Muscle layer of duodenum (tissue), 2 donors: ENCODE measurements at regions not wholly inside any gene's neighbourhood (a gene's known extent, or its start where the extent isn't known, plus 50 kb on each side); places are given as distances from the start of the nearest gene placed in this dataset.

ENCODE experiments used
- H3K27ac ChIP-seq: one replicate; pipeline ENCODE4 v1.7.0; 2013; ENCODE audit warnings: mild to moderate bottlenecking, low read length
- H3K27me3 ChIP-seq: one replicate; pipeline ENCODE4 v1.7.0; 2013; ENCODE audit warnings: low read depth, mild to moderate bottlenecking, control low read depth, low read length
- H3K36me3 ChIP-seq, 2 donors: one replicate each; pipeline ENCODE4 v1.7.0; 2013; ENCODE audit warnings: low read length in 2 of 2, control low read depth in 1 of 2, mild to moderate bottlenecking in 1 of 2; ENCODE audit not compliant: insufficient read depth in 2 of 2, control insufficient read depth in 1 of 2
- H3K4me1 ChIP-seq, 2 donors: one replicate each; pipeline ENCODE4 v1.7.0; 2013; ENCODE audit warnings: low read length in 2 of 2, mild to moderate bottlenecking in 2 of 2, control low read depth in 1 of 2, moderate library complexity in 1 of 2; ENCODE audit not compliant: insufficient read depth in 2 of 2, control insufficient read depth in 1 of 2
- H3K4me3 ChIP-seq, 2 donors: one replicate each; pipeline ENCODE4 v1.7.0; 2013; ENCODE audit warnings: low read length in 2 of 2, low read depth in 1 of 2, mild to moderate bottlenecking in 1 of 2
- H3K9me3 ChIP-seq, 2 donors: one replicate each; pipeline ENCODE4 v1.7.0; 2013; ENCODE audit warnings: low read length in 2 of 2, control low read depth in 1 of 2, mild to moderate bottlenecking in 1 of 2; ENCODE audit not compliant: control insufficient read depth in 1 of 2
- donor health status: healthy.

- Histone ChIP-seq H3K27ac (peak overlapping the region; percentile 64), H3K9me3 (no peaks in the 10 kb centered on the region), H3K4me1 (no peaks in the 10 kb centered on the region), H3K27me3 (no peaks in the 10 kb centered on the region), H3K36me3 (no peaks in the 10 kb centered on the region), H3K4me3 (peak overlapping the region; percentile 23 to 45)
These were observed 126.8 kb upstream of the PSMD7 start for GRCh38 chr16:74169687-74170376.

- no peaks in the 10 kb centered on the region for H3K9me3 ChIP-seq
- H3K4me1 ChIP-seq, result no peaks in the 10 kb centered on the region
- no peak overlapping the region for H3K27ac ChIP-seq
- no peak overlapping the region for H3K4me3 ChIP-seq
- no peaks in the 10 kb centered on the region for H3K27me3 ChIP-seq
- no peaks in the 10 kb centered on the region for H3K36me3 ChIP-seq
These were observed 127.5 kb upstream of the PSMD7 start for GRCh38 chr16:74169066-74169465.

- no peak overlapping the region for H3K4me3 ChIP-seq
- no peaks in the 10 kb centered on the region for H3K9me3 ChIP-seq
- H3K27me3 ChIP-seq, result no peaks in the 10 kb centered on the region
- H3K27ac ChIP-seq, result no peak overlapping the region
- H3K36me3 ChIP-seq, result no peaks in the 10 kb centered on the region
- no peaks in the 10 kb centered on the region for H3K4me1 ChIP-seq
These were observed 128.2 kb upstream of the PSMD7 start for GRCh38 chr16:74168445-74168844.

- H3K4me1 ChIP-seq, result no peaks in the 10 kb centered on the region
- H3K27me3 ChIP-seq, result no peaks in the 10 kb centered on the region
- H3K27ac ChIP-seq, result no peak overlapping the region
- H3K4me3 ChIP-seq, result no peak overlapping the region
- H3K9me3 ChIP-seq, result peaks cover 0 to 2% of the 10 kb centered on the region in 2 donors
- no peaks in the 10 kb centered on the region for H3K36me3 ChIP-seq
These were observed 130.2 kb upstream of the PSMD7 start for GRCh38 chr16:74166456-74166855.

GRCh38 chr16:74165566-74166080 lies 131.0 kb upstream of the PSMD7 start:
- Histone ChIP-seq H3K27me3 (no peaks in the 10 kb centered on the region), H3K4me1 (no peaks in the 10 kb centered on the region), H3K4me3 (no peak overlapping the region), H3K27ac (no peak overlapping the region), H3K36me3 (no peaks in the 10 kb centered on the region), H3K9me3 (peaks cover 0 to 2% of the 10 kb centered on the region in 2 donors)

GRCh38 chr16:74160759-74161158 lies 135.9 kb upstream of the PSMD7 start:
- Histone ChIP-seq H3K27ac (no peak overlapping the region), H3K36me3 (no peaks in the 10 kb centered on the region), H3K4me3 (no peak overlapping the region), H3K27me3 (no peaks in the 10 kb centered on the region), H3K4me1 (no peaks in the 10 kb centered on the region), H3K9me3 (peaks cover 0 to 2% of the 10 kb centered on the region in 2 donors)

GRCh38 chr16:74153773-74154172 lies 142.8 kb upstream of the PSMD7 start:
- no peak overlapping the region for H3K4me3 ChIP-seq
- no peaks in the 10 kb centered on the region for H3K4me1 ChIP-seq
- H3K27ac ChIP-seq, result no peak overlapping the region
- no peaks in the 10 kb centered on the region for H3K36me3 ChIP-seq
- H3K27me3 ChIP-seq, result no peaks in the 10 kb centered on the region
- H3K9me3 ChIP-seq, result no peaks in the 10 kb centered on the region

GRCh38 chr16:74146643-74147042 lies 150.0 kb upstream of the PSMD7 start:
- H3K4me3 ChIP-seq, result no peak overlapping the region
- no peaks in the 10 kb centered on the region for H3K27me3 ChIP-seq
- no peaks in the 10 kb centered on the region for H3K9me3 ChIP-seq
- no peaks in the 10 kb centered on the region for H3K36me3 ChIP-seq
- H3K4me1 ChIP-seq, result no peaks in the 10 kb centered on the region
- H3K27ac ChIP-seq, result no peak overlapping the region

GRCh38 chr16:74143171-74143570 lies 153.4 kb upstream of the PSMD7 start:
- Histone ChIP-seq H3K4me1 (no peaks in the 10 kb centered on the region), H3K9me3 (peaks cover 0 to 13% of the 10 kb centered on the region in 2 donors), H3K36me3 (no peaks in the 10 kb centered on the region), H3K27ac (no peak overlapping the region), H3K4me3 (no peak overlapping the region), H3K27me3 (no peaks in the 10 kb centered on the region)

GRCh38 chr16:74141015-74141414 lies 155.6 kb upstream of the PSMD7 start:
- Histone ChIP-seq H3K27me3 (no peaks in the 10 kb centered on the region), H3K27ac (no peak overlapping the region), H3K9me3 (peaks cover 0 to 13% of the 10 kb centered on the region in 2 donors), H3K4me3 (no peak overlapping the region), H3K4me1 (no peaks in the 10 kb centered on the region), H3K36me3 (no peaks in the 10 kb centered on the region)

GRCh38 chr16:74140557-74140956 lies 156.1 kb upstream of the PSMD7 start:
- Histone ChIP-seq H3K9me3 (peaks cover 0 to 13% of the 10 kb centered on the region in 2 donors), H3K4me1 (no peaks in the 10 kb centered on the region), H3K4me3 (no peak overlapping the region), H3K36me3 (no peaks in the 10 kb centered on the region), H3K27me3 (no peaks in the 10 kb centered on the region), H3K27ac (no peak overlapping the region)

- Histone ChIP-seq H3K4me1 (no peaks in the 10 kb centered on the region), H3K9me3 (peaks cover 0 to 5% of the 10 kb centered on the region in 2 donors), H3K4me3 (no peak overlapping the region), H3K27me3 (no peaks in the 10 kb centered on the region), H3K27ac (no peak overlapping the region), H3K36me3 (no peaks in the 10 kb centered on the region)
These were observed 172.8 kb upstream of the PSMD7 start for GRCh38 chr16:74123826-74124225.
